ENCODE measurements at regions not wholly inside any gene's neighbourhood (a gene's known extent, or its start where the extent isn't known, plus 50 kb on each side); places are given as distances from the start of the nearest gene placed in this dataset.

DNA sequence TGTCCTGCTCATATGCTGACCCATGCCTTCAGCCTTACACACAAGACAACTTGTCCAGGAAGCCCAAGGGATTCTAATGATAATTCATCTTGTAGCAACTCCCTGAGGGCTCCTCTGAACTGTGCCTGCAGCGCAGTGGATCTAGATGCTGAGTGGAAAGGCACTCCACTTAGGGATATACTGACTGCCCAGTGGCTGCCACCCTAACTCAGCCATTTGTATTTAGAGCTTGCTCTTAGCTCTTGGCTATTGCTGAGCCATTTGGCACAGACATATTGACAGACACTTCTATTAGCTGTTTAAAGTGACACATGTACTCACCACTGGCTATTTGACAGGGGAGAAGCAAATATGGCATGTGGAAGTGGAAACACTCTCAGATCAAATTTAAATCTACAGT, 278.3 kb upstream of the SGK1 start:
- WGBS: 100% methylated on average over 1 of the region's 1 CpG
- TF ChIP-seq EP300 (IDR thresholded peaks at IDR 0.05): no peak
- TF ChIP-seq, protein P1, sequence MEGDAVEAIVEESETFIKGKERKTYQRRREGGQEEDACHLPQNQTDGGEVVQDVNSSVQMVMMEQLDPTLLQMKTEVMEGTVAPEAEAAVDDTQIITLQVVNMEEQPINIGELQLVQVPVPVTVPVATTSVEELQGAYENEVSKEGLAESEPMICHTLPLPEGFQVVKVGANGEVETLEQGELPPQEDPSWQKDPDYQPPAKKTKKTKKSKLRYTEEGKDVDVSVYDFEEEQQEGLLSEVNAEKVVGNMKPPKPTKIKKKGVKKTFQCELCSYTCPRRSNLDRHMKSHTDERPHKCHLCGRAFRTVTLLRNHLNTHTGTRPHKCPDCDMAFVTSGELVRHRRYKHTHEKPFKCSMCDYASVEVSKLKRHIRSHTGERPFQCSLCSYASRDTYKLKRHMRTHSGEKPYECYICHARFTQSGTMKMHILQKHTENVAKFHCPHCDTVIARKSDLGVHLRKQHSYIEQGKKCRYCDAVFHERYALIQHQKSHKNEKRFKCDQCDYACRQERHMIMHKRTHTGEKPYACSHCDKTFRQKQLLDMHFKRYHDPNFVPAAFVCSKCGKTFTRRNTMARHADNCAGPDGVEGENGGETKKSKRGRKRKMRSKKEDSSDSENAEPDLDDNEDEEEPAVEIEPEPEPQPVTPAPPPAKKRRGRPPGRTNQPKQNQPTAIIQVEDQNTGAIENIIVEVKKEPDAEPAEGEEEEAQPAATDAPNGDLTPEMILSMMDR (IDR thresholded peaks at IDR 0.05): no peak
- no peak for TF ChIP-seq POLR2AphosphoS5 (IDR thresholded peaks at IDR 0.05)
- no peak for TF ChIP-seq POLR2A (IDR thresholded peaks at IDR 0.05; ENCODE audit: low read depth)
- no peak overlapping the region for H3K27ac ChIP-seq (replicated peaks in 1 of 4)
- no peaks in the 10 kb centered on the region for H3K27me3 ChIP-seq
- H3K4me3 ChIP-seq: no peak overlapping the region
- DNase-seq (ENCODE audit: extremely low spot score): no peak
- peaks cover 0 to 12% (median 4%) of the 10 kb centered on the region in 4 donors for H3K9me3 ChIP-seq
- H3K36me3 ChIP-seq: no peaks in the 10 kb centered on the region
- H3K4me1 ChIP-seq: no peaks in the 10 kb centered on the region
- intact Hi-C loops (cut with DNase I): no loop called here

DNA sequence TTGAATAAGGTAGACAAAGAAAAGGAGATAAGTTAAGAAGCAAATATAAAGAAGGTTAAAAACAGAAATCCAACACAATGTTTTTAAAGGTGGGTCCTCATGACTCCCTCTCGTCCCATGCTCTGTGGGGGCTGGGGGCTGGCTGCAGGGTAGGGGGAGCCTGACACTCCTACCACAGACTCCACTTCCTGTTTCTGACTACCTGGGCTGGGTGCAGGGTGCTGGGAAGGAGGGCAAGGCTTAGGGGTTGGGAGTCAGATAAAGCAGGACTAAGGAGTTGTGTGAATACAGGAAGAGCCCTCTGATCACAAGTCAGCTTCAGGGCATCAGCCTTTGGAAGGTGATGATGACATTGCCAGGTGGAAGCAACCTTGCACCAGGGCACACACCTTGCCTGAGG, 277.0 kb upstream of the SGK1 start:
- WGBS: 100% methylated on average over 1 of the region's 1 CpG
- TF ChIP-seq, protein P1 (IDR thresholded peaks at IDR 0.05): no peak
- TF ChIP-seq POLR2A (IDR thresholded peaks at IDR 0.05; ENCODE audit: low read depth) (no peak), EP300 (IDR thresholded peaks at IDR 0.05) (no peak), POLR2AphosphoS5 (IDR thresholded peaks at IDR 0.05) (no peak)
- Histone ChIP-seq H3K27me3 (no peaks in the 10 kb centered on the region), H3K9me3 (no peaks in the 10 kb centered on the region), H3K4me3 (no peak overlapping the region), H3K4me1 (no peaks in the 10 kb centered on the region), H3K27ac (replicated peaks in 1 of 4) (no peak overlapping the region), H3K36me3 (no peaks in the 10 kb centered on the region)
- no peak for DNase-seq (ENCODE audit: extremely low spot score)
- intact Hi-C loops (cut with DNase I): no loop called here

DNA sequence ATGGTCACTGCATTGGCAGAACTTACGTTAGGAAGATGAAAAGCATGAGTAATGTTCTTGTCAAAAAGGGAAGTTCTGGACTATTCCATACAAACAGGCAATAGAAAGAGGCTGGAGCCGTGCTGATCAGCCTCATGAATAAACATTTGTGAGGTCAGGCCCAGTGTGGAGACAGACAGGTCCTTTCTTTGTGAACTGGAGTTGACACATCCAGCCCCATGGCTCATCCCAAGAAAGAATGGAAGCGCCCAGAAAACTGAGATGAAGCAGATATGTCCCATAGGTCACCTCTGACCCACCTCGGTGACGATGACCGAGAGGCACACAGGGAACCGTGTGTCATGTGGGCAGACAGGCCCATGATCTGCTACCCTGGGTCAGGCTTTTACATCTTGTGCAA, 276.0 kb upstream of the SGK1 start:
- H3K27me3 ChIP-seq: no peaks in the 10 kb centered on the region
- 68% methylated on average over 7 of the region's 7 CpGs for WGBS
- no peak for DNase-seq (ENCODE audit: extremely low spot score)
- no peaks in the 10 kb centered on the region for H3K9me3 ChIP-seq
- H3K4me1 ChIP-seq: no peaks in the 10 kb centered on the region
- H3K36me3 ChIP-seq: no peaks in the 10 kb centered on the region
- TF ChIP-seq, protein P1 (IDR thresholded peaks at IDR 0.05): no peak
- TF ChIP-seq POLR2A (IDR thresholded peaks at IDR 0.05; ENCODE audit: low read depth): no peak
- no peak for TF ChIP-seq EP300 (IDR thresholded peaks at IDR 0.05)
- no peak for TF ChIP-seq POLR2AphosphoS5 (IDR thresholded peaks at IDR 0.05)
- H3K4me3 ChIP-seq: no peak overlapping the region
- intact Hi-C loops (cut with DNase I): no loop called here
- H3K27ac ChIP-seq (replicated peaks in 1 of 4): no peak overlapping the region

DNA sequence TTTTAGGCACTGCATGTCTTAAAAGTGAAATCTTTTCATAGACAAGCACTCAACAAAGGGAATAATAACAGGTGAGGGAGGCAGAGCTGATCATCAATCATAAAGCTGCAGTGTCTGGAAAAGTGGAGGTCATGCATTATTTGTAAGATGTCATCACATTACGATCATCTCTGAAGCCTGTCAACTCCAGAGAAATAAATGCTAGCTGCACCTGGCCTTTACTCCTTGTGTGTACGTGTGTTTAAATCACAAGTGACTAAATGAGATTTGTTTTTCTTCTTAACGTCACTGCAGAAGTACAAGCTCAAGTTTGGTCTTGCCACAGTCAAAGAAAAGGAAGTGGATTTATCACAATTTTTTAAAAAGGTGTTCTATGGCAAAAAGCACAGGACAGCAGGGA, 275.5 kb upstream of the SGK1 start:
- WGBS: 83% methylated on average over 3 of the region's 3 CpGs
- intact Hi-C loops (cut with DNase I): no loop called here
- no peaks in the 10 kb centered on the region for H3K9me3 ChIP-seq
- H3K27ac ChIP-seq (replicated peaks in 1 of 4): no peak overlapping the region
- H3K4me1 ChIP-seq: no peaks in the 10 kb centered on the region
- H3K27me3 ChIP-seq: no peaks in the 10 kb centered on the region
- DNase-seq (ENCODE audit: extremely low spot score): no peak
- H3K36me3 ChIP-seq: no peaks in the 10 kb centered on the region
- TF ChIP-seq EP300 (IDR thresholded peaks at IDR 0.05): no peak
- no peak for TF ChIP-seq POLR2A (IDR thresholded peaks at IDR 0.05; ENCODE audit: low read depth)
- no peak for TF ChIP-seq POLR2AphosphoS5 (IDR thresholded peaks at IDR 0.05)
- TF ChIP-seq, protein P1 (IDR thresholded peaks at IDR 0.05): no peak
- H3K4me3 ChIP-seq: no peak overlapping the region

DNA sequence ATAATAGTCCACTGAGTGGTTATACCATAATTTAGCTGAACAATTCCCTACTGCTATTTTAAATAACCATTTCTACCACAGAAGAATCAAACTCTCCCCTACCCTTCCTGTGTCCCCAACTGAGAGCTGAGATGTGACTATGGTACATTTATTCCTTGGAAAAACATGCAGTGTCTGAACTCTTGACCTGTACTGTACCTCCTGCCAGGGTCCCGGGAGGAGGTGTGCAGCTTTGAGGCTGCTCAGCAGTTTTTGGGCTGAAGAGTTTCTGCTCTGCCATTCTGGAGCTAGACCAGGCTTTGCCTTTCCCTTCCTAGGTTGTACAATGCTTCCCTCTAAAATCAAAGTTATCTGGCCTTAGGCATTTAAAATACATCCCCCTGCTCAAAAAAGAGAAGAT, 275.1 kb upstream of the SGK1 start:
- no peaks in the 10 kb centered on the region for H3K4me1 ChIP-seq
- no peaks in the 10 kb centered on the region for H3K36me3 ChIP-seq
- no peak overlapping the region for H3K27ac ChIP-seq (replicated peaks in 1 of 4)
- 76% methylated on average over 1 of the region's 1 CpG for WGBS
- no peak overlapping the region for H3K4me3 ChIP-seq
- no peak for DNase-seq (ENCODE audit: extremely low spot score)
- no peaks in the 10 kb centered on the region for H3K27me3 ChIP-seq
- TF ChIP-seq POLR2A (IDR thresholded peaks at IDR 0.05; ENCODE audit: low read depth): no peak
- TF ChIP-seq, protein P1 (IDR thresholded peaks at IDR 0.05): no peak
- TF ChIP-seq POLR2AphosphoS5 (IDR thresholded peaks at IDR 0.05): no peak
- no peak for TF ChIP-seq EP300 (IDR thresholded peaks at IDR 0.05)
- intact Hi-C loops (cut with DNase I): no loop called here
- no peaks in the 10 kb centered on the region for H3K9me3 ChIP-seq

Data from esophagus muscularis mucosa (tissue), 4 donors.